ENCODE measurements at regions not wholly inside any gene's neighbourhood (a gene's known extent, or its start where the extent isn't known, plus 50 kb on each side); places are given as distances from the start of the nearest gene placed in this dataset.

DNA sequence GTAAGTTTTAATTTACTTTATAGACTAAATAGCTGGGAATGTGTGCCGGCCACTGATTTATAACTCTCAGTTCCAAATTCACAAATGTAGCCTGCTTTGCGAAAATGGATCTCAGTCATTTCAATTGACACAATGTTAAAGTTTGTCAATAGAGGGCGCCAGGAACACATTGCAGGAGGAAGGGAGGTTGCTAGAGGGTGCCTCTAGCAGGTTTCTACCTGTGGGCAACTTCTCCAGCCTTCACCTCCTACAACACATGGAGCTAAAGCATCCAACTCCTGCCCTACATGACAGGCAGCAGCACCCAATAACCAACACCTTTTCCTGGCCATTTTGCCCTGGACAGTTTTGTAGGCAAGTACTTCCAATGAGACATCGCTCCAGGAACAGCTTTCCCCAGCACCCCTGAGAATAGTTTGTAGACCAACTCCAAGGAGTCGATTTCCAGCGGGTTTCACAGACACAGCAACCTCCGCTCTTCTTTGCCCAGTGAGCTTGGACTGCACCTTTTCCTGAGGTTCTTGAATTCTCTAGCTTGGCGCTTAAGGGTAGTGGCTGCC is 784.8 kb upstream of the CDH2 start:
- DNase-seq (ENCODE audit: low read depth): no peak

DNA sequence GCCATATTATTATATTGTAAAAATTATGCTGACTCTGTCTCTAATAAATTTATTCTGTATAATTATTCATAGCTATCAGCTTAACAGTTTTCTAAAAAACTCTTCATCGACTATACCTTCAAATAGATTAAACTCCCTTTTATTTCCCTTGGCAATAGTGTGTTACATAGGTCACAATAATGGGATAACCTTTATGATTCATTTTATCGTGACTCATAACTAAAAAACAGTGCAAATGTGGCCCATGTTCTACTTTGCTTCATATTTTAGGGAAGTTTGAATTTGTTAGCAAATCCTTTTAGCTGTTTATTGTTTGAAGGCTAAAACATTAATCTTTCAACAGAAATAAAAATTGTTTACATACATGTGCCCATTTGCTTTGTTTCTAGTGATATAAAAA is 783.2 kb upstream of the CDH2 start:
- no peak for DNase-seq (ENCODE audit: low read depth)

DNA sequence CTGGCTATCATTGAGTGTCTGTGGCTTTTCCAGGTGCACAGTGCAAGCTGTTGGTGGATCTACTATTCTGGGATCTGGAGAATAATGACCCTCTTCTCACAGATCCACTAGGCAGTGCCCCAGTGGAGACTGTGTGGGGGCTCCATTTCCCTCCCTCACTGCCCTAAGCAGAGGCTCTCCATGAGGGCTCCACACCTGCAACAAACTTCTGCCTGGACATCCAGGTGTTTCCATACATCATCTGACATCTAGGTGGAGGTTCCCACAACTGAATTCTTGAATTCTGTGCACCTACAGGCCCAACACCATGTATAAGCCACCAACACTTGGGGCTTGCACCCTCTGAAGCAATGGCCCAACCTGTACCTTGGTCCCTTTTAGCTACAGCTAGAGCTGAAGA is 775.4 kb upstream of the CDH2 start:
- DNase-seq (ENCODE audit: low read depth): no peak

DNA sequence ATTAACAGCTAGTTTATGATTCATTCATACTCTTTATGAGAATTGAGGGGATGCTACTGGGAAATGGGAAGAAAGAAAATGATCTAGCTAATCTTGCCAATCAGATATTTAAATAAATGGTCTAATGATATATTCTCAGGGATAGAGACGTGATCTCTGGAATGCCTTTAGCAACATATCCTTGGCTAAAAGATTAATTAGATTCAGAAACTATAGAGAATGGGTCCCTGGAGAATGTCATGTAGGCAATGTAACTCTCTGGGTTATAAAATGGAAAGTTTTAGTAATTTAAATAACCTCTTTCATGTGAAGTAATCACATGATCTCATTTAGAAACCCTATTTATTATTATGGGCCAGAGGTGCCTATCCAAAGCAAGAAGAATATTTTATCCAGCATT is 771.0 kb upstream of the CDH2 start:
- DNase-seq (ENCODE audit: low read depth): no peak

DNA sequence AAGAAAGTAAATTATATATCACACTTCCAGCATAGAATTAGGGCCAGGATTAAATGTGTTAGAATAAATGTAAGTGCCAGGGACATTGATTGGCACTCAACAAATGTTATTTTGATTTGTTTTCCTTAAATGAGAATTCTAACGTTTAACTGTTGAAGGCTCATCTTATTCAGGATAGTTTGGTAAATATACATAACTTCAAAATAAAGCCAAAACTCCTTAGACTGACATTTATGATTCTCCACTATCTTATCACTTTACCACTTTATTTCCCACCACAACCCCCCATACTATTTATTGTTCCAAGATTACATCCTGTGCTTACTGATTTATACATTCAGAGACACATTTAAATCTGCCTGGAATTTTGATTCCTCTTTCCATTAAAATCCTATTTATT is 769.5 kb upstream of the CDH2 start:
- DNase-seq (ENCODE audit: low read depth): no peak

GRCh38 chr18:28922936-28923335 is 746.0 kb upstream of the CDH2 start:
- no peak for DNase-seq (ENCODE audit: low read depth)

DNA sequence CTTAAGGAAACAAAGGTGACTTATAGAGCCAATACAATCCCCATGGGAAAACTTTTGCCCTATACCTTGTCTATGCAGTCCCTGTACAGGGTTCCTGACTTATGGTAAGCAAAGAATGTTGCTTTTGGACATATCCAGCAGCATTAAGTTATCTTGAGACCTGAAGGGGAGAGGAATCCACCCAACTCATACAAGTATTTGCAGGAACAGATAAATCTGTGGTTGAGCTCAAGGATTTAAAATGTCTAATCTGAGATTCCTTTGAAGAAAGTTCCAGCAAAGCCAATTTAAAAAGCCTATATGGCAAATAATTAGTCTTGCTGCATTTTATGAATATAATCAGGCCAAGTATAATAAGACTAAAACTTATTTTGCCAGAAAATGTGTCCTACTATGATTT is 739.5 kb upstream of the CDH2 start:
- no peak for DNase-seq (ENCODE audit: low read depth)

DNA sequence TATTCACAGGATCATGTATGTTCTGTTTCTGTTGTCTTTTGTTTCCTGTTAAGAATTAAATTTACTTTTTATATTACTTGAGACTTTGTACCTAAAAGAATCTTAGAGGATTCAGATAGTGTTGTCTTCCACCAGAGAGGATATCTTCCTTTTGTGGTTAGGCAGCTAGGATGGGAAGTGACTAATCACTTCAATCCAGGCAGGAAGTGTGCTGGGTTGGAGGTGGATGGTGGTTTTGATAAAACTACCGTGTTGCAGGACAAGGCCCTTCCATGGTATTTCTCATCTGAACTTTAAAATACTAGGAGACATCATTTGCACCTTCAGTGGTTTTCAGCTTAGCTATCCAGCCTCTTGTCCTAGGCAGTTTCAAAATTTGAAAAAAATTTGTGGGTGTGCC is 728.6 kb upstream of the CDH2 start:
- DNase-seq (ENCODE audit: low read depth): peak; percentile 47

- no peak for DNase-seq (ENCODE audit: low read depth)
Measured at GRCh38 chr18:28904789-28905364, 727.9 kb upstream of the CDH2 start.

GRCh38 chr18:28903306-28903705 is 726.4 kb upstream of the CDH2 start:
- DNase-seq (ENCODE audit: low read depth): peak; percentile 6

DNA sequence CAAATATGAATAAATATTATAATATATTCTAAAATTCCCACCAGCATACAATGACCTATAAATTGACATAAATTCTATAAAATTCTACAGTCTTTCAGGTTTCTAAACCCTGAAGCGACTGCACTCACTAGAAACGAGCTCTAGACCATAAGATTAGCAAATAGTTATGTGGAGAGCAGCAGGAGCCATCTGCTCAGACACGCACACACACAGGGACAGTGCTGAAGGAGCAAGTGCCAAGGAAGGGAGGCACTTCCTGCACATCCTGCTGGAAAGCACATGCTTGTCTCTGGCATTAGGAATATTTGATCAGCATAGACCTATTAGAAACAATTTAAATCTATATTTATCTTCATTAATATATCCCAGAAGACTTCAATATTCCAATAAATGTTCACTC is 713.9 kb upstream of the CDH2 start:
- no peak for DNase-seq (ENCODE audit: low read depth)

DNA sequence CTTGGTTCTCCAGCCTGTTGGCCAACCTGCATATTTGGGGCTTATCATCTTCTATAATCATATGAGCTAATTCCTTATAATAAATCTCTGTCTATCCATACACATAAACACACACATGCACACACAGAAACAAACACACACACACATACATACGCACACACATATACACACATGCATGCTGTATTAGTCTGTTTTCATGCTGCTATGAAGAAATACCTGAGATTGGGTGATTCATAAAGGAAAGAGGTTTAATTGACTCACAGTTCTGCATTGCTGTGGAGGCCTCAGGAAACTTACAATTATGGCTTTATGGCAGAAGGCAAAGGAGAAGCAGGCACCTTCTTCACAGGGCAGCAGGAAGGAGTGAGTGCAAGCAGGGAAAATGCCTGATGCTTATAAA is 707.4 kb upstream of the CDH2 start:
- DNase-seq (ENCODE audit: low read depth): no peak

DNA sequence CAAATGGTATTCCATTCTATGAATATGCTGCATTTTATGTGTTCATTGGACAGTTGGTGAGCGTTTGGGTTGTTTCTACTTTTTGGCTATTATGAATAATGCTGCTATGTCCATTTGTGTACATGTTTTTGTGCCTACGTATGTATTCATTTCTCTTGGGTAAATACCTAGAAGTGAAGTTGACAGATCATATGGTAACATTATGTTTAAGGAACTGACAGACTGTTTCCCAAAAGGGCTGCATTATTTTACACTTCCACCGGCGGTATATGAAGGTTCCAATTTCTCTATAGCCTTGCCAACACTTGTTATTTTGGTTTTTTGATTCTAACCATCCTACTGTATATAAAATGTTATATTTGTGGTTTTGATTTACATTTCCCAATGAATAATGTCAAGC is 703.9 kb upstream of the CDH2 start:
- no peak for DNase-seq (ENCODE audit: low read depth)

DNA sequence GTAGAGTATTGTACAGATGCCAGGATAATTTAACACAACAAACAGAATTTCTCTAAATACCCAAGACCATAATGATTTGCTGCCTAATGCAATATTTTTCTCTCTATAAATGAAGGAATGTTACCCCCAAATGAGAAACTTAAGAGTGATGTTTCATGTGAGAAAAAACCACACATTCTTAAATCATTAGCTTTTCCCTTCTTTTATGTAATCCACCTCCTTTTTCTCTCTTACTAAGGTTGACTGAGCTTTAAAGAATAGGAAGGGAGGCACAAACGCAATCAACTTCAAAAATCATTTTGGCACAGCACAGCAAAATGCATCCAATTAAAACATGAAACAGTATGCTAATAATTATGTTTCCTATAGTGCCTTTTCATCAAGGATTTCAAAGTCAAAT is 698.1 kb upstream of the CDH2 start:
- no peak for DNase-seq (ENCODE audit: low read depth)

DNA sequence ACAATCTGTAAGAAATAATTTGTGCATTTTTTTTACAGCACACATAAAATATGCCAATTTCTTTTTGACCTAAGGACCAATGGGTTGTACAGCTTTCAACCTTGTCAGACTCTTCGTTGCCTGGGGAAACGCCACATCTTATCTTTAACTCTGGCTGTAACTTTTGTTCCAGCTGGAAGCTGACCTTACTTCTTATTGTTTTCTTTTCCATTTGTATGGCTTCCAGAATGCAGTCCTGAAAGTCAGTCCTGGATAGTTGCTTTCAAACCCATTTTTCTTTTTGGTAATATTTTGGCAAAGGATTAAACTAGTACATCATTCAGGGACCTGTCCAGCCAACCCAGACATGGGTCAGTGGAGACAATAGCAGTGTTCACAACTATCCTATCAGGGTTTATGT is 686.5 kb upstream of the CDH2 start:
- no peak for DNase-seq (ENCODE audit: low read depth)

DNA sequence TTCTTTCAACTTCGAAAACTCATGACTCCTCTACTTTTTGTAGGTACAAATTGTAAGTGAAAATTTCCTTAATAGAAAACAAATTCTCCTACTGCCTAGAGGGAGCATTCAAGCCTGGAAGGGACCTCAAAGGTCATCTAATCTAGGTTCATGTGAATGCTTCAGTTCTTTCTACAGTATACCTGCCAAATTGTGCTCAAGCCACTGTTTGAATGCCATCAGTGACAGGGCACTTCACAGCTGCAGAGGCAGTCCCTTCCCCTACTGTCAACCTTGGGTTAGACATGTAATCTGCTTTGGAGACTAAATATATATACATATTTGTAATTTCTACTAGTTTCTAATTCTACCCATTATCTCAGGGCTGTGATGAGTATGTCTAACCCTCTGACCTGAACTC is 681.3 kb upstream of the CDH2 start:
- DNase-seq (ENCODE audit: low read depth): no peak

DNA sequence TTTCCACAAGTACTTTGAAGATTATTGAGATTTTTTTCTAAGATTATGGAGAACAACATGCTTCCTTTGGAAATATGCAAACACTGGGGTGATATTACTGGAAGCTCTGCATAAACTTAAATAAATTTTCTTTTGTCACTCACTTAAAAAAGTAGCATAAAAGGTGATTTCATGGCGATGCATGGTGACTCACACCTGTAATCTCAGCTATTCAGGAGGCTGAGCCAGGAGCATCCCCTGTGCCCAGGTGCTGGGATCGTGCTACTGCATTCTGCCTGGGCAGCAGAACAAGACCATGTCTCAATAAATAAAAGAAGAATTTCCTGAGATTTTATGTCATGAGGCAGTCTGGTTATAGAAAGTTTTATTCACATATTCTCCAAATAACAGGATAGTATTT is 679.1 kb upstream of the CDH2 start:
- no peak for DNase-seq (ENCODE audit: low read depth)

DNA sequence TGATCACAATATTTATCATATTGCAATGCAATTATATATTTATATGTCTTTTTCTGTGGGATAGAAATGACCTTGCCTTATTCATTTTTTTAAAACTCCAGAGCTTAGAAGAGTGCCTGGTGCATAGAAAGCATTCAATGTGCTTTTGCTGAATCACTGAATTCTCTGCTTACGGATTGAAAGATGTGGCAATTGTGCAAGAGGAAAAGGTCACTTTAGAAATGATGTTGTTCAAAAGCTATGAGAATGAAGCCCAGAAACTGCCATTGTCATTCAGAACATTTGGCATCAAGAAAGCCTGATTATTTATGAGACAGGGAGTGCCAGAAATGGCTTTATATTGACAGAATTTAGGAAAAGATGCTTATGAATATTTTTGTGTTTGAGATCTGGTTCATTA is 678.6 kb upstream of the CDH2 start:
- DNase-seq (ENCODE audit: low read depth): no peak

GRCh38 chr18:28854964-28855363 is 678.0 kb upstream of the CDH2 start:
- DNase-seq (ENCODE audit: low read depth): no peak

- DNase-seq (ENCODE audit: low read depth): no peak
Measured at GRCh38 chr18:28846958-28847357, 670.0 kb upstream of the CDH2 start.

- DNase-seq (ENCODE audit: low read depth): no peak
Measured at GRCh38 chr18:28837100-28837499, 660.2 kb upstream of the CDH2 start.

DNA sequence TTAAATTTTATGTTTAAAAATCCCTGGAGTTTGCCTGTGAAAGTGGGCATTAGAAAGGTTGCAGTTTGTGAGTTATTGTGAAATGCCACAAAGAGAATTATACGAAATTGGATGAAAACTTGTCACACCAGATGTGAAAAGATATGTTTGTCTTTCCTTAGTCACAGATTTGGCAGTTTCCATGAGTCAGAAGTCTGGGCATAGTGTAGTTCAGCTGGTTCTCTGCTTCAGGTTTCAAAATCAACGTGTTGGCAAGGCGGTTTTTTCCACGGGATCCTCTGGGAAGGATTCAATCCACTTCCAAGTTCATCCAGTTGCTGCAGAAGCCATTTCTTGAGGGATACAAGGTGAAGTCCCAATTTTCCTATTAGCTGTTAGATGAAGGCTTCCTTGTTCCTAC is 658.0 kb upstream of the CDH2 start:
- DNase-seq (ENCODE audit: low read depth): peak; percentile 23

- no peak for DNase-seq (ENCODE audit: low read depth)
Measured at GRCh38 chr18:28831908-28832307, 655.0 kb upstream of the CDH2 start.

- no peak for DNase-seq (ENCODE audit: low read depth)
Measured at GRCh38 chr18:28831476-28831875, 654.5 kb upstream of the CDH2 start.

DNA sequence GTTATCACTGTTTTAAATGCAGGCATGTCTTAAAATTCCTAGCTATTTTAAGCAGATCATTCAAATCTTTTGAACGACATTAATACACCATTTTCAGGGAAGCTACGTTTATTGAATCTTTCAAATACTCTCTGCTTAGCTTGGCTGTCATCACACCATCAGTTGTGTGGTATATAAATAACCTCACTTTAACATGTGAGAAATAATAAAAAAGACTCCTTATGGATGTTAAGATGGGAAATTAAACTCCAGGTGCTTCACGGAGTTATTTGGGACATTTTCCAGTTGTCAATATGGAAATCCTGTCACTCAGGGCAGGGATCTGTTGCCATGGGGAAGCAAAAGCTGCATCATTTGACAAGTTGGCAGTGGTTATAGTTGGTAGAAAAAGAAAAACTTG is 649.2 kb upstream of the CDH2 start:
- DNase-seq (ENCODE audit: low read depth): no peak

All from non-pigmented ciliary epithelial cell (primary cell).